ENCODE measurements at regions not wholly inside any gene's neighbourhood (a gene's known extent, or its start where the extent isn't known, plus 50 kb on each side); places are given as distances from the start of the nearest gene placed in this dataset.

DNA sequence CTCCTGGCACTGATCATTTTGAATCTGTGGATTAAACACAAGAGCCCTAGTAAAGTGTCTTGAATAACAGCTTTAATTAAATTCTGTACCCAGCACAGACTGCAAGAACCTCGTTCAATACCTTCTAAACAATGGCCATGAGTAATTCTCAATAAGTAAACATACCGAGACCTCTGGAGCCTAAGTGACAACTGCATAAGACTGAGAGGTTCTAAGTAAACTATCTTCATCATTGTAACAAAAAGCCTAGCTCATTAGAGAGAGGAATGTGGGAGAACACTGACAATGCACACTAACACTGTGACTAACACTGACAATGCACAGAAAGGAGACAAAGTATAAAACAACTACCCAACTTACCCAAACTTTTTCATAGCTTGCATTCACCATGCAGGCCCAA lies 117.4 kb downstream of the ELAPOR2 start:
- 51 to 57% methylated on average over 2 of the region's 2 CpGs for WGBS, 2 donors
- H3K4me1 ChIP-seq, result peaks cover 0 to 3% (median 0%) of the 10 kb centered on the region in 4 donors
- no peak for DNase-seq (ENCODE audit: low spot score in 2 of 2)

GRCh38 chr7:86939197-86939814 lies 120.1 kb downstream of the ELAPOR2 start:
- H3K36me3 ChIP-seq, result no peaks in the 10 kb centered on the region

More for the DNA sequence above, 117.4 kb downstream of the ELAPOR2 start:
- no peak for TF ChIP-seq POLR2A (IDR thresholded peaks at IDR 0.05)
- no peak for TF ChIP-seq CTCF (IDR thresholded peaks at IDR 0.05)
- no peak for TF ChIP-seq EP300 (IDR thresholded peaks at IDR 0.05)
- H3K27me3 ChIP-seq, result no peaks in the 10 kb centered on the region
- no peaks in the 10 kb centered on the region for H3K36me3 ChIP-seq
- H3K9me3 ChIP-seq, result no peaks in the 10 kb centered on the region
- no peak overlapping the region for H3K4me3 ChIP-seq
- no peak overlapping the region for H3K27ac ChIP-seq

GRCh38 chr7:86937363-86937878 lies 122.0 kb downstream of the ELAPOR2 start:
- H3K9me3 ChIP-seq, result no peaks in the 10 kb centered on the region
- no peaks in the 10 kb centered on the region for H3K36me3 ChIP-seq
- no peaks in the 10 kb centered on the region for H3K27me3 ChIP-seq
- TF ChIP-seq EP300 (IDR thresholded peaks at IDR 0.05), result no peak
- TF ChIP-seq CTCF (IDR thresholded peaks at IDR 0.05), result no peak
- TF ChIP-seq POLR2A (IDR thresholded peaks at IDR 0.05), result no peak
- no peak overlapping the region for H3K4me3 ChIP-seq
- 68 to 69% methylated on average over 2 of the region's 2 CpGs for WGBS, 2 donors
- no peak overlapping the region for H3K27ac ChIP-seq
- DNase-seq (ENCODE audit: low spot score in 2 of 2), result no peak
- H3K4me1 ChIP-seq, result peaks cover 0 to 6% (median 0%) of the 10 kb centered on the region in 4 donors

More at GRCh38 chr7:86939197-86939814, 120.1 kb downstream of the ELAPOR2 start:
- H3K27me3 ChIP-seq, result no peaks in the 10 kb centered on the region
- no peaks in the 10 kb centered on the region for H3K9me3 ChIP-seq
- no peak overlapping the region for H3K4me3 ChIP-seq
- peaks cover 0 to 3% (median 0%) of the 10 kb centered on the region in 4 donors for H3K4me1 ChIP-seq
- peak in 1 of 2 donors; percentile 91 for DNase-seq (ENCODE audit: low spot score in 2 of 2)
- 5 to 8% methylated on average over 3 of the region's 3 CpGs for WGBS, 2 donors
- TF ChIP-seq EP300 (IDR thresholded peaks at IDR 0.05) (no peak), POLR2A (IDR thresholded peaks at IDR 0.05) (no peak), CTCF (IDR thresholded peaks at IDR 0.05) (peak; percentile 47 to 73 (median 66))
- H3K27ac ChIP-seq, result no peak overlapping the region

GRCh38 chr7:86933295-86933845 lies 126.1 kb downstream of the ELAPOR2 start:
- peaks cover 0 to 11% (median 0%) of the 10 kb centered on the region in 4 donors for H3K4me1 ChIP-seq
- no peaks in the 10 kb centered on the region for H3K9me3 ChIP-seq
- H3K27ac ChIP-seq, result no peak overlapping the region
- no peak for DNase-seq (ENCODE audit: low spot score in 2 of 2)
- H3K27me3 ChIP-seq, result no peaks in the 10 kb centered on the region
- no peak for TF ChIP-seq EP300 (IDR thresholded peaks at IDR 0.05)
- TF ChIP-seq CTCF (IDR thresholded peaks at IDR 0.05), result no peak
- TF ChIP-seq POLR2A (IDR thresholded peaks at IDR 0.05), result no peak
- no peaks in the 10 kb centered on the region for H3K36me3 ChIP-seq
- 86% methylated on average over 4 of the region's 4 CpGs for WGBS, 2 donors
- no peak overlapping the region for H3K4me3 ChIP-seq

DNA sequence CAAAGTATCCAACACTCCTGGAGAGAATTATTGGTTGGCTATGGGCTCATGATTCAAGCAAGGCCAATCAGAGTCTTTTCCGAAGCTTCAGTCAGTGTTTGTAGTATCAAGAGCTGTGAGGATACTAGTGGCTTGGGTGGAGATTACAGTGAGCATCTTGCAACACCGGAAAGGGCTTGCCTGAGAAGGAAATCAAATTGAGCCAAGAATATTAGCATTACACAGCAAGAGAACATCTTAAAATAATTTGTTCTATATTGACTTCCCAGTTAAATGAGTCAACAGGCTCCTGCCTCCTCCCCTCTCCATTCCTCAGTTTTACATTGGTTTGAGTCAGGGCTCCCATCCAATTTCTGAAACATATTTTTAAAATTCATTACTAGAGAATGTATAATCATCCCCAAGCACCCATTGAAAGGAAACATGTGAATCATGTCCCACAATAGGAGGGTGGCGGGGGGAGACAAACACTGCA lies 127.4 kb downstream of the ELAPOR2 start:
- WGBS, 2 donors, result 60% methylated on average over 3 of the region's 3 CpGs
- Histone ChIP-seq H3K4me1 (peaks cover 0 to 11% (median 0%) of the 10 kb centered on the region in 4 donors), H3K4me3 (no peak overlapping the region), H3K9me3 (no peaks in the 10 kb centered on the region), H3K27me3 (no peaks in the 10 kb centered on the region), H3K36me3 (no peaks in the 10 kb centered on the region), H3K27ac (peak overlapping the region in 2 of 4 donors; percentile 67 to 76)
- DNase-seq (ENCODE audit: low spot score in 2 of 2), result peak in 1 of 2 donors; percentile 23
- TF ChIP-seq EP300 (IDR thresholded peaks at IDR 0.05), result peak in 1 of 2 donors; percentile 43
- TF ChIP-seq CTCF (IDR thresholded peaks at IDR 0.05), result no peak
- no peak for TF ChIP-seq POLR2A (IDR thresholded peaks at IDR 0.05)
